ENCODE measurements at regions not wholly inside any gene's neighbourhood (a gene's known extent, or its start where the extent isn't known, plus 50 kb on each side); places are given as distances from the start of the nearest gene placed in this dataset.

DNA sequence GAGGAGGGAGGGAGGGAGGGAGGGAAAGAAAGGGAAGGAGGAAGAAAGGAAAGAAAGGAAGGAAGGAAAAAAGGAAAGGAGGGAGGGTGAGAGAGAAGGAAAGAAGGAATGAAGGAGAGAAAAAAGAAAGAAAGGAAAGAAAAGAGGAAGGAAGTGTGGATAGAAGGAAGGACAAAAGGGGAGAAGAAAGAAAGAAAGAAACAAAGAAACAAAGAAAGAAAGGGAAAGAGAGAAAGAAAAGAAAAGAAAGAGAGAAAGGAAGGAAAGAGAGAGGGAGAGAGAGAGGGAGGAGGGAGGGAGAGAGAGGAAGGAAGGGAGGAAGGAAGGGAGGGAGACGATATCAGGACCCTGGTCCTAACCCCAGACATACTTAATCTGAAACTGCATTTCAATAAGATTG is 146.2 kb upstream of the ZC3H11B start:
- in situ Hi-C loops (cut with HindIII; ENCODE audit: extremely low pct_ligation_motif_present, low pct_unique_long_range_greater_than_20kb): no loop called here
- DNase-seq (ENCODE audit: low spot score) (no peak), ATAC-seq (no peak), FAIRE-seq (no peak)
- H3K4me2 ChIP-seq (ENCODE audit: low read depth, low read length): no peak overlapping the region
- no peaks in the 10 kb centered on the region for H3K36me3 ChIP-seq (replicated peaks in 1 of 2; ENCODE audit: control insufficient read depth in 1 of 2, insufficient read depth in 2 of 2, low read length in 2 of 2)
- no peak overlapping the region for H2AFZ ChIP-seq (ENCODE audit: low read length)
- 6% methylated on average over 1 of the region's 1 CpG for whole genome bisulfite sequencing (ENCODE audit: low lambda C conversion rate)
- H3K9ac ChIP-seq (ENCODE audit: insufficient read depth, low read depth, low read length): no peak overlapping the region
- intact Hi-C loops (cut with micrococcal nuclease; ENCODE audit: unreplicated experiment): no loop called here
- no peaks in the 10 kb centered on the region for H3K79me2 ChIP-seq (ENCODE audit: insufficient read depth, low read length)
- H3K27ac ChIP-seq (ENCODE audit: extremely low read length, insufficient read depth, low read length): no peak overlapping the region
- H3K4me3 ChIP-seq (replicated peaks in 1 of 3; ENCODE audit: insufficient read depth in 1 of 3, low read depth in 2 of 3, low read length in 3 of 3): no peak overlapping the region
- ChIA-PET POLR2A (no interaction called here), CTCF (ENCODE audit: low intra/inter-chr PET ratio, low total read pairs) (no interaction called here)
- BruUV-seq (replicated peaks): no TSS peak
- H3K9me3 ChIP-seq (ENCODE audit: low read length): no peaks in the 10 kb centered on the region
- H3K27me3 ChIP-seq (ENCODE audit: control insufficient read depth in 1 of 2, insufficient read depth in 2 of 2, low read length in 2 of 2): no peaks in the 10 kb centered on the region
- H3K4me1 ChIP-seq (ENCODE audit: insufficient read depth, low read length): no peaks in the 10 kb centered on the region
- no peaks in the 10 kb centered on the region for H4K20me1 ChIP-seq (ENCODE audit: insufficient read depth, low read length)
- no peak for TF ChIP-seq CAMTA2 (CRISPR knock-in tag; IDR thresholded peaks at IDR 0.05; ENCODE audit: borderline replicate concordance)
- TF ChIP-seq, protein P1, sequence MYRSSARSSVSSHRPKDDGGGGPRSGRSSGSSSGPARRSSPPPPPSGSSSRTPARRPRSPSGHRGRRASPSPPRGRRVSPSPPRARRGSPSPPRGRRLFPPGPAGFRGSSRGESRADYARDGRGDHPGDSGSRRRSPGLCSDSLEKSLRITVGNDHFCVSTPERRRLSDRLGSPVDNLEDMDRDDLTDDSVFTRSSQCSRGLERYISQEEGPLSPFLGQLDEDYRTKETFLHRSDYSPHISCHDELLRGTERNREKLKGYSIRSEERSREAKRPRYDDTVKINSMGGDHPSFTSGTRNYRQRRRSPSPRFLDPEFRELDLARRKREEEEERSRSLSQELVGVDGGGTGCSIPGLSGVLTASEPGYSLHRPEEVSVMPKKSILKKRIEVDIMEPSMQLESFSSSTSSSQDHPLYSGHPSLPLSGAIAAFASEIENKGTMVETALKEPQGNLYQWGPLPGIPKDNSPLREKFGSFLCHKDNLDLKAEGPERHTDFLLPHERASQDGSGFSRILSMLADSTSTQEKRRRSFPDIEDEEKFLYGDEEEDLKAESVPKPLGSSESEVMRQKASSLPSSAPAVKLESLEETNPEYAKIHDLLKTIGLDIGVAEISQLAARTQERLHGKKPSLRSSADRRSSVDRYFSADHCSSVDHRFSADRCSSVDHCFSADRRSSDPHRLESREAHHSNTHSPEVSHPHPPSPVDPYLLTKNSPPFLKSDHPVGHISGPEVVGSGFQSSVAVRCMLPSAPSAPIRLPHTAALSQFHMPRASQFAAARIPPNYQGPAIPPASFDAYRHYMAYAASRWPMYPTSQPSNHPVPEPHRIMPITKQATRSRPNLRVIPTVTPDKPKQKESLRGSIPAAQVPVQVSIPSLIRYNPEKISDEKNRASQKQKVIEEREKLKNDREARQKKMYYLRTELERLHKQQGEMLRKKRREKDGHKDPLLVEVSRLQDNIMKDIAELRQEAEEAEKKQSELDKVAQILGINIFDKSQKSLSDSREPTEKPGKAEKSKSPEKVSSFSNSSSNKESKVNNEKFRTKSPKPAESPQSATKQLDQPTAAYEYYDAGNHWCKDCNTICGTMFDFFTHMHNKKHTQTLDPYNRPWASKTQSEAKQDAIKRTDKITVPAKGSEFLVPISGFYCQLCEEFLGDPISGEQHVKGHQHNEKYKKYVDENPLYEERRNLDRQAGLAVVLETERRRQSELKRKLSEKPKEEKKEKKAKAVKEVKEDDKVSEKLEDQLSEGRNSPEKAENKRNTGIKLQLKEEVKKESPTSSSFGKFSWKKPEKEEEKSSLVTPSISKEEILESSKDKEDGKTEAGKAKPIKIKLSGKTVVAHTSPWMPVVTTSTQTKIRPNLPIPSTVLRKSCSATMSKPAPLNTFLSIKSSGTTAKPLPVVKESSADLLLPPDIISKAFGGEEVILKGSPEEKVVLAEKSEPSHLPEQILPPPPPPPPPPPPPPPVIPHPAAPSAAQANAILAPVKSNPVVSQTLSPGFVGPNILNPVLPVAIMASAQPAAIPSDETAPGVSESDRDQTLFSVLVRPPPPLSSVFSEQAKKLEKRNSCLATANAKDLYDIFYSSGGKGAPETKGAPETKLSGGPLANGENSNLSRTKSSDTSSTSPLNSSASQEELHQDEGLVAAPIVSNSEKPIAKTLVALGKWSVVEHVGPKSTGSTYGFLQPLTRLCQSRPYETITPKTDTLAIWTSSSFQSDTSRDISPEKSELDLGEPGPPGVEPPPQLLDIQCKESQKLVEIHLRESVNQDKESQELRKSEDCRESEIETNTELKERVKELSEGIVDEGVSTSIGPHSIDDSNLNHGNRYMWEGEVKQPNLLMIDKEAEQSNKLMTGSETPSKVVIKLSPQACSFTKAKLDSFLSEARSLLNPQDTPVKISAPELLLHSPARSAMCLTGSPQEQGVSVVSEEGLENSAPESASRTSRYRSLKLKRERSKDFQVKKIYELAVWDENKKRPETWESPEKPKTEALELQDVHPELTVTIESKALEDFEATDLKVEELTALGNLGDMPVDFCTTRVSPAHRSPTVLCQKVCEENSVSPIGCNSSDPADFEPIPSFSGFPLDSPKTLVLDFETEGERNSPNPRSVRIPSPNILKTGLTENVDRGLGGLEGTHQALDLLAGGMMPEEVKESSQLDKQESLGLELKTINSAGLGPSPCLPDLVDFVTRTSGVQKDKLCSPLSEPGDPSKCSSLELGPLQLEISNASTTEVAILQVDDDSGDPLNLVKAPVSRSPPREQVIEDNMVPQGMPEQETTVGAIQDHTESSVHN (CRISPR knock-in tag; IDR thresholded peaks at IDR 0.05): no peak
- TF ChIP-seq, protein P2, sequence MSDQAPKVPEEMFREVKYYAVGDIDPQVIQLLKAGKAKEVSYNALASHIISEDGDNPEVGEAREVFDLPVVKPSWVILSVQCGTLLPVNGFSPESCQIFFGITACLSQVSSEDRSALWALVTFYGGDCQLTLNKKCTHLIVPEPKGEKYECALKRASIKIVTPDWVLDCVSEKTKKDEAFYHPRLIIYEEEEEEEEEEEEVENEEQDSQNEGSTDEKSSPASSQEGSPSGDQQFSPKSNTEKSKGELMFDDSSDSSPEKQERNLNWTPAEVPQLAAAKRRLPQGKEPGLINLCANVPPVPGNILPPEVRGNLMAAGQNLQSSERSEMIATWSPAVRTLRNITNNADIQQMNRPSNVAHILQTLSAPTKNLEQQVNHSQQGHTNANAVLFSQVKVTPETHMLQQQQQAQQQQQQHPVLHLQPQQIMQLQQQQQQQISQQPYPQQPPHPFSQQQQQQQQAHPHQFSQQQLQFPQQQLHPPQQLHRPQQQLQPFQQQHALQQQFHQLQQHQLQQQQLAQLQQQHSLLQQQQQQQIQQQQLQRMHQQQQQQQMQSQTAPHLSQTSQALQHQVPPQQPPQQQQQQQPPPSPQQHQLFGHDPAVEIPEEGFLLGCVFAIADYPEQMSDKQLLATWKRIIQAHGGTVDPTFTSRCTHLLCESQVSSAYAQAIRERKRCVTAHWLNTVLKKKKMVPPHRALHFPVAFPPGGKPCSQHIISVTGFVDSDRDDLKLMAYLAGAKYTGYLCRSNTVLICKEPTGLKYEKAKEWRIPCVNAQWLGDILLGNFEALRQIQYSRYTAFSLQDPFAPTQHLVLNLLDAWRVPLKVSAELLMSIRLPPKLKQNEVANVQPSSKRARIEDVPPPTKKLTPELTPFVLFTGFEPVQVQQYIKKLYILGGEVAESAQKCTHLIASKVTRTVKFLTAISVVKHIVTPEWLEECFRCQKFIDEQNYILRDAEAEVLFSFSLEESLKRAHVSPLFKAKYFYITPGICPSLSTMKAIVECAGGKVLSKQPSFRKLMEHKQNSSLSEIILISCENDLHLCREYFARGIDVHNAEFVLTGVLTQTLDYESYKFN (CRISPR knock-in tag; conservative IDR thresholded peaks at IDR 0.05): no peak
- TF ChIP-seq, protein P3, sequence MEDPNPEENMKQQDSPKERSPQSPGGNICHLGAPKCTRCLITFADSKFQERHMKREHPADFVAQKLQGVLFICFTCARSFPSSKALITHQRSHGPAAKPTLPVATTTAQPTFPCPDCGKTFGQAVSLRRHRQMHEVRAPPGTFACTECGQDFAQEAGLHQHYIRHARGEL (CRISPR knock-in tag; IDR thresholded peaks at IDR 0.05): no peak
- TF ChIP-seq REPIN1 (CRISPR knock-in tag; IDR thresholded peaks at IDR 0.05; ENCODE audit: borderline replicate concordance, low read depth): no peak
- TF ChIP-seq ZNF562 (CRISPR knock-in tag; IDR thresholded peaks at IDR 0.05; ENCODE audit: borderline replicate concordance): no peak
- no peak for TF ChIP-seq TEAD2 (CRISPR knock-in tag; IDR thresholded peaks at IDR 0.05)
- TF ChIP-seq FLYWCH1 (CRISPR knock-in tag; IDR thresholded peaks at IDR 0.05): no peak
- TF ChIP-seq, protein P4, sequence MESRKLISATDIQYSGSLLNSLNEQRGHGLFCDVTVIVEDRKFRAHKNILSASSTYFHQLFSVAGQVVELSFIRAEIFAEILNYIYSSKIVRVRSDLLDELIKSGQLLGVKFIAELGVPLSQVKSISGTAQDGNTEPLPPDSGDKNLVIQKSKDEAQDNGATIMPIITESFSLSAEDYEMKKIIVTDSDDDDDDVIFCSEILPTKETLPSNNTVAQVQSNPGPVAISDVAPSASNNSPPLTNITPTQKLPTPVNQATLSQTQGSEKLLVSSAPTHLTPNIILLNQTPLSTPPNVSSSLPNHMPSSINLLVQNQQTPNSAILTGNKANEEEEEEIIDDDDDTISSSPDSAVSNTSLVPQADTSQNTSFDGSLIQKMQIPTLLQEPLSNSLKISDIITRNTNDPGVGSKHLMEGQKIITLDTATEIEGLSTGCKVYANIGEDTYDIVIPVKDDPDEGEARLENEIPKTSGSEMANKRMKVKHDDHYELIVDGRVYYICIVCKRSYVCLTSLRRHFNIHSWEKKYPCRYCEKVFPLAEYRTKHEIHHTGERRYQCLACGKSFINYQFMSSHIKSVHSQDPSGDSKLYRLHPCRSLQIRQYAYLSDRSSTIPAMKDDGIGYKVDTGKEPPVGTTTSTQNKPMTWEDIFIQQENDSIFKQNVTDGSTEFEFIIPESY (CRISPR knock-in tag; IDR thresholded peaks at IDR 0.05): no peak

Measured in HepG2 (cell line).